HG03469 (cell line): ENCODE measurements at regions not wholly inside any gene's neighbourhood (a gene's known extent, or its start where the extent isn't known, plus 50 kb on each side); places are given as distances from the start of the nearest gene placed in this dataset.
A peak's percentile ranks its signal among the peaks of the same experiment; 100 is the strongest.
"Not testable (repeated sequence)": the region's sequence is repeated elsewhere in the genome, so short reads cannot be mapped to it uniquely, and the experiment has no call there.

Experiments used
- ATAC-seq: cut with Tn5 transposase; IDR thresholded peaks from one replicate; pipeline ENCODE4 v1.9.1; 2021; ENCODE audit warnings: mild to moderate bottlenecking, moderate library complexity, moderate number of reproducible peaks; ENCODE audit not compliant: unreplicated experiment

DNA sequence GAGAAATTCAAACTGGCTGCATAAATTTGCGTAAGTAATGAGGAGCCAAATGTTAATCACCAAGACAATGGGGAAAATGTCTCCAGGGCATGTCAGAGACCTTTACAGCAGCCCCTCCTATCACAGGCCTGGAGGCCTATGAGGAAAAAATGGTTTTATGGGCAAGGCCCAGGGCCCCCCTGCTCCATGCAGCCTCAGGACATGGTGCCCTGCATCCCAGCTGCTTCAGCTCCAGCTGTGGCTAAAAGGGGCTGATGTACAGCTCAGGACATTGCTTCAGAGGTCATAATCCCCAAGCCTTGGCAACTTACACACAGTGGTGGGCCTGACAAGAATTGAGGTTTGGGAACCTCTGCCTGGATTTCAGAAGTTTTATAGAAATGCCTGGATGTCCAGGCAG lies 126.2 kb upstream of the TGFBR2 start:
- not testable (repeated sequence) for ATAC-seq

DNA sequence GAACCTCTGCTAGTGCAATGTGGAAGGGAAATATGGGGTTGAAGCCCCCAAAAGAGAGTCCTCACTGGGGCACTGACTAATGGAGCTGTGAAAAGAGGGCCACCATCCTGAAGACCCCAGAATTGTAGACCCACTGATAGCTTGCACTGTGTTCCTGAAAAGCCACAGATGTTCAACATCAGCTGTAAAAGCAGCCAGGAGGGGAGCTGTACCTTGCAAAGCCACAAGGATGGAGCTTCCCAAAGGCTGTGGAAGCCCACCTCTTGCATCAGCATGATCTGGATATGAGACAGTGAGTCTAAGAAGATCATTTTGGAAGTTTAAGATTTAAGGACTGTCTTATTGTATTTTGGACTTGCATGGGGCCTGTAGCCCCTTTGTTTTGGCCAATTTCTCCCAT lies 125.8 kb upstream of the TGFBR2 start:
- ATAC-seq, result no peak

DNA sequence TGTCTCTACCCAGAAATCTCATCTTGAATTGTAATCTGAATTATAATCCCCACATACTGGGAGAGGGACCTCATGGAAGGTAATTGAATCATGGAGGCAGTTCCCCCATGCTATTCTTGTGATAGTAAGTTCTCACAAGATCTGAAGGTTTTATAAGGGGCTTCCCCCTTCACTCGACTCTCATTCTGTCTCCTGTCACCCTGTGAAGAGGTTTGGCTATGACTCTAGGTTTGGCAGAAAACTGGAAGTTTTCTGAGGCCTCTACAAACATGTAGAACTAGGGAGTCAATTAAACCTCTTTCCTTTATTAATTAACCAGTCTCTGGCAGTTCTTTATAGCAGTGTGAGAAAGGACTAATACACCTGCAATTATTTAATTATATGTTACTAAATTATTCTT lies 125.2 kb upstream of the TGFBR2 start:
- no peak for ATAC-seq

DNA sequence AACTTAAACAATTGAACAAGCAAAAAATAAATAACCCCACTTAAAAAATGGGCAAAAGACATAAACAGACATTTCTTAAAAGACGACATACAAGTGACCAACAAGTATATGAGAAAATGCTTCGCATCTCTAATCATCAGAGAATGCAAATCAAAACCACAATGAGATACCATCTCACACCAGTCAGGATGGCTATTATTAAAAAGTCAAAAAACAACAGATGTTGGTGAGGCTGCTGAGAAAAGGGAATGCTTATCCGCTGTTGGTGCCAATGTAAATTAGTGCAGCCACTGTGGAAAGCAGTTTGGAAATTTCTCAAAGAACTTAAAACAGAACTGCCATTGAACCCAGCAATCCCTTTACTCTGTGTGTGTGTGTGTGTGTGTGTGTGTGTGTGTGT lies 122.2 kb upstream of the TGFBR2 start:
- not testable (repeated sequence) for ATAC-seq

DNA sequence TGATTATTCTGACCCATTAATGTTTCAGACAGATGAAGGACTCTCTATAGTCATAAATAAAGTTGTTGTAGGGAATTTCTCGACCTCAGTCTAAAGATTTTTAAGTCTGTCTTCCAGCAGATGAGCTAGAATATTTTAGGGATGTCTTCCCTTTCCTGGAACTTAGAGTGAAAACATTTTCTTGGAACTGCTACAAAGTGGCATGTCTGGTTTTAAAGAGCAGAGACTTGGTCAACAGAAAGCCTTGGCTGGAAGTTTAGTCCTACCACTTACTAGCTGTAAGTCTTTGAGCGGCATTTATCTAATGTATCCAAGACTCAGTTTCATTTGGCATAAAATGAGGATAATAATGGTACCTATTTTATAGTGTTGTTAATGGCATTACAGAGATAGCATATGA lies 120.0 kb upstream of the TGFBR2 start:
- no peak for ATAC-seq

DNA sequence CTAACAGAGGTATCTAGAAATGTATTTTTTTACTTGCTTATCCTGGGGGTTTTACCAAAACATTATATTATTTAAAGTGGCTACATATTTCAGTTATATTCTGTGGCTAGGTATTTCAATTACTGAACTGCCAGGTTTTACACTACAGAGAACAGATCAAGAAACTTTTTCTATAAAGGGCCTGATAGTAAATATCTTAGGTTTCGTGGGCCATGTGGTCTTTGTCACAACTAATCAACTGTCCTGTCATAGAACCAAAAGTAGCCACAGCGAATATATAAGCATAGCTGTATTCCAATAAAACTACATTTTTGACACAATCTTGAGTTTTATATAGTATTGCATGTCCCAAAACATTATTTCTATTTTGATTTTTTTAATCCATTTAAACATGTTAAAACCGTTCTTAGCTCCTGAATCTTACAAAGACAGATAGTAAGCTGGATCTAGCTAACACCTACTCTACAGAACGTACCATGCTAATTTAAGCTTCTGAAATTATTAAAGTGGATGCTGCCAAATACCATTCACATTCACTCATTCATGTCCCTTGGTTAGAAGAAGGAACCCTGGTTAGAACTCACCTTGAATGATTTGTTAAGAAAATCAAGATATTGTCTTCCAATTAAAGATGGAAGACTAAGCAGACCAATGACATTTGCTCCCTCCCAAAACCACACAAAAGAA lies 118.2 kb upstream of the TGFBR2 start:
- ATAC-seq, result no peak

DNA sequence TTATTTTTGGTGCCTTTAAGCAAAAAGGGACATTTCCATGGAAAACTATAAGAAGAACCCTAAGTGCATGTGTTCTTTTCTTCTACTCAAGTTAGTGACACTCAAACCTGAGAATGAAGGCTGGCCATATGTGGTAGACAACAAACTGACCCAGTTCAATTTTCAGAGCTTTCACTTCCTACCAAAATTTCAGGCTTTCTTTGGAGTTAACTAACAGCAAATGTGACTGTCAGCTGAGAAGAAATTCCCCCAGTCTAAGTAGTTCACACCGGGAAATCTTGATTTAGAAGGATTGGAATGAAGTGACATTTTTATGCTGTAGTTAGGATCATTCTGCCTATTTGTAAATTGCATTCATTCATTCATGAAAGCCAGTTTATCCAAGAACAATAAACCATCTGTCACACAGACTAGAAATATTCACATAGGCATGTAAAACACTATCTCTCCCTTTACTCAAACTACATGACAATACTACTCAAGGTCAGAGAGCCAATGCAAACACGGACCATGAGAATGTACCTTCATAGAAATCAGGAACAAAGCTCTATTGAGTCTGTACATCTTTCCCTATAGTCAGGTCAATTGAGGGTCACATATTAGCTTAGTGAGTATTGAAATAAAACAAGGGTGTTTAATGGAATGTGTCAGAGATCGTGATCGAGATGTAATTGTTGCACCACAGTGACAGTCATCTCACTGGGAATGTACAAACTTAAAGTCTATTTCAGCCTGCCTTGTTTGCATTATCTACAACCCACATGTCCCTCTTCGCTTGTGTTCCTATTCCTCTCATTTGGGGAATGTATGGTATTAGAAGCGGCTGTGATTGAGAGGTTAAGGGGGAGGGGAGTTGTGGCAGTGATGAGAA lies 113.8 kb upstream of the TGFBR2 start:
- ATAC-seq, result no peak

DNA sequence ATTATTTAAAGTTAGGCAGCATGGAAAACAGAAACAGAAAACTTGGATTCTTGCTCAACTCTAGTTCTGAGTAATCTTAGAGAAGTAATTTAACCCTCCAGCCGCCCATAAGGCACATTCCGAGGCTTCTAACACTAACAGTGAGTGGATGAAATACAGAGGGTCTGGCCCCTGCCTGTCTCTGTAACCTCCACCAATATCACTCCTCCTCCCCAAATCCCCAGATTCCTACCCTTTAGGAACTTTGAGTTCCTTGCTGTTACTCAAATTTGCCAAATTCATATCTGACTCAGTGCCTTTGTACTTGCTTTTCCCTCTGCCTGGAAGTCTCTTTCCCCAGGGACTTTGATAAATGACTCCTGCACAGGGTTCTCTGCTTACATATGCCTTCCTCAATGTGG lies 112.5 kb upstream of the TGFBR2 start:
- no peak for ATAC-seq

DNA sequence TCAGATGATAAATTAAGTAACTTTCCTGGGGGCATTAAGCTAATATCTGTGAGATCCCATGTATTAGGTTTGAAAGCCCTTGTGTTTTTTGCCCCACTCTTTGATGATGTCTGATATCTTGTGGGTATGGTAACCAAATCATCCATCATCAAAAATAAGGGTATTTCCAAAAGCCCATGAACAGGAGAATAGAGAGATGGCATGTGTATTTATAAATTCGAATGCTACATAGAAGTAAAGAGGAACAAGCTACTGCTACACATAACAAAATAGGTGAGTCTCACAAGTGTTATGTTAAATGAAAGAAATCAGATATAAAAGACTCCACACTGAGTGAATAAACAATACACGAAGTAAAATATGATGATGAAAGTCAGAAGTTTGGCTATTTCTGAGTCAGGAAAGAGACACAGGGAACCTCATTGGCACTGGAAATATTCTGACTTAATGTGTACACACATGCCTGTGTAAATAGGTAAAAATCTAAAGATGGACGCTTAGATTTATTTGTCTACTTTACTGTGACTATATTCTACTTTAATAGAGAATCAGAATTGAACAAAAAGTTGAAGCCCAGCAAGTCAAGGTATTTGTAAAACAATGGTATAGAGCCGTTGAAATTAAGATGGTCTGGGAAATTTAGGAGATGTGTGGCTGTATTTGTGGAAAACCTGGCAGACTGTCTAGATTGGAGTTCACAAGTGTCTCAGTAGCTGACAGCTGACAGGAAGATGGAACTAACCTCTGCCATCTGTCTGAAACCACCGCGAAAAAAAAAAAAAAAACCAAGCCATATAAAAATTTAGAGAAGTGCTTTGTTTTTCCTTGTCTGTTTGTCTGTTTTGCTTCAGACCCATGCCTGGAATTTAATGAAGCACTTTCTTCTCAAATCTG lies 111.0 kb upstream of the TGFBR2 start:
- no peak for ATAC-seq

DNA sequence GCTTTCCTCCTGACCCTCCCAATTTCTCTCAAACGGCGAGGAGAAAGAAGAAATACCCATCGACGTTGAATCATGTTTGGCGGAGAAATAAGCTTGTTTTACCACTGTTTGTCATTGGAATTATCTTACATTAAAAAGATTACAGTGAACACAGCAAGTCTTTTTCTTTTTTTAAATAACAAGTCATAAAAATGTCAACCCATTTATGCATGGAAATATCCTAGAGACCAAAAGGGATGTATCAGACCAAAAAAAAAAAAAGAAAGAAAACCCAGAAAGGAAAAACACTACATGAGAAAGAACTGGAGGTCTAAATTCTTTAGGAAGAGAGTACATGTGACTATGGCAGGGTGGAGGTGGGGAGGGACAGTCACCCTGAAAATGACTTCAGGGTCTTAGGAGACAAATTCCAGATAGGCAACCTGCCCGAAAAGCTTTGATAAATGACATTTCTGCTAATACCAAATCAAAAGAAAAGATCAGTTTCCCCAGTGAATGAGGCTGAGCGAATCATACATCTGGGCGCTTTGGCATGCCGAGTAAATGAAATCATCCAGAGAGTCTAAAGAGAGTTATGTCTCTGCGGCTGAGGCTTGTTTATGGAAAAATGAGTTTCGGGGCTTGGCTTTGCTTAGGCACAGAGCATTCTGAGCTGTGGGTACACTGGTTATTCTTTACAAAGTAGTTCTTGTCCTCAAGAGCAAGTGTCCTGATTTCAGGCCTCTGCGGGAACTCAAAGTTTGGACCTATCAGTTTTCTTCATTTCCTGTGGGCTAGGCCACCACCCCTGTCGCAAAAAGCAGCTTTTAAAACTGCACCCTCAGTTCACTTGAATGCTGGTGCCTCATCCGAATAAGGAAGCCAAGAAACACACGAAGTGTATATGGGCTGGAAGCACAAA lies 110.1 kb upstream of the TGFBR2 start:
- ATAC-seq, result no peak

DNA sequence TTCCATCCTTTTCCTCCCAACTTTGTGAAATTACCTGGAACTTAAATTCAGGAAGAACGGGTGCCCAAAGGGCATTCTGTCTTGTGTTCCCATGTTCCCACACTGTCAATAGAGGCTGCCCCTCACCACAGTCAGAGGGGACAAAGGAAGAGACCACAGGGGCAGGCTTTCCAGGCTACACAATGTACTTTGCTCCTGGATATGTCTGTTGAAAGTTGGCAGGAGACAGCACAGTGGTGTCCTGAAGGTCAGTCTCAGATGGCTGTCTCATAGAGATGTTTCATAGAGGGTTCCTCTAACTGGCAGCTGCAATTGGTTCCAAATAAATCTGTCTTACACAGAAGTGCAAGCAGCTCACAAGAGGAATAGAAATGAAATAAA lies 107.8 kb upstream of the TGFBR2 start:
- no peak for ATAC-seq

DNA sequence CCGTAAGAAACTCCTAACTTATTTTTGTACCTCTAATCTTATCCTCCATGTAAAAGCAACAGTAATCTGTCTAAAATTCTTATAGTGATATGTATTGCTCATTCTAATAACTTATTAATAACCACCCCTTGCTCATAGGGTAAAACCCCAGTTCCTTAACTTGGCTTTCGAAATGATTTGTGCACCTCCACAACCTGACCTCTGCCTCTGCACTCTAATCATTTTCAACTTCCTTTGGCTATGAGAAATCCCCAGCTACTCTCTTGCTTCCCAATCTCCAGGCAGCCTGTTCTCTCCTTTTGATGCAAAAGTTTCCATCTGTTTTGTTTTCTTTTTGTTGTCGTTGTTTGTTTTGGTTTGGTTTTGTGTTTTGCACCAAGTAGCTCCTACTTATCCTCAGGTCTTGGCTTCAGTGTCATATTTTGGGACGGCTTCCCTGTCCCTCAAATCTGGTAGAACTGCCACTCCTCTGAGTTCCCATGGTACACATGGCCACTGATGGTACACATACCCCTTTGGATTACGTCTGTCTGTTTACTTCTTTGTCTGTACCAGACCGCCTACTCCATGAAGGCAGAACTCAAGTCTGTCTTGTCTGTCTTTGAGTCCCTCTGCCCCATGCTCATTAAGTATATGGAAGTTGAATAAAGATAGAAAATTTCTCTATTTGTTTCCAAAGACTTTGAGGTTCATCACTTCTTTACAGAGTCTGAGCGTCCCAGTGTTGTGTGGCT lies 105.6 kb upstream of the TGFBR2 start:
- ATAC-seq, result peak; percentile 97

DNA sequence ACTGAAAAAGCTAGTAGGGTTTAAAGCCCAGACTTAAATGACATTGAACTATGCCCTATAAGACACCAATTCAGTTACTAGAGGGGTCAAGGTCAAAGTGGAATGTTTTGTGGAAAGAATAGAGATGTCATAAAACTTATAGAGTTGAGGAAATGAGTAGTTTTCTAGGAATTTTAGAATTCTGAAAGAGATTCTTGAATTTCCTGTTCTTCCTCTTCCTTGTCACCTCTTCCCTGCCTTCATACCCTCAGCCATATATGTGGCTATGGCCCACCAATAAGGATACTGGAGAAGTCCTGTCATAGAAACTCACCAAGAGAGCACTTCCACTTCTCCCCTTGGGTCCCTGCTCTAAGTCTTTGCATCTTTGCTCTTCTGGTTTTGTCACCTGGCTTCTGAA lies 104.9 kb upstream of the TGFBR2 start:
- no peak for ATAC-seq

DNA sequence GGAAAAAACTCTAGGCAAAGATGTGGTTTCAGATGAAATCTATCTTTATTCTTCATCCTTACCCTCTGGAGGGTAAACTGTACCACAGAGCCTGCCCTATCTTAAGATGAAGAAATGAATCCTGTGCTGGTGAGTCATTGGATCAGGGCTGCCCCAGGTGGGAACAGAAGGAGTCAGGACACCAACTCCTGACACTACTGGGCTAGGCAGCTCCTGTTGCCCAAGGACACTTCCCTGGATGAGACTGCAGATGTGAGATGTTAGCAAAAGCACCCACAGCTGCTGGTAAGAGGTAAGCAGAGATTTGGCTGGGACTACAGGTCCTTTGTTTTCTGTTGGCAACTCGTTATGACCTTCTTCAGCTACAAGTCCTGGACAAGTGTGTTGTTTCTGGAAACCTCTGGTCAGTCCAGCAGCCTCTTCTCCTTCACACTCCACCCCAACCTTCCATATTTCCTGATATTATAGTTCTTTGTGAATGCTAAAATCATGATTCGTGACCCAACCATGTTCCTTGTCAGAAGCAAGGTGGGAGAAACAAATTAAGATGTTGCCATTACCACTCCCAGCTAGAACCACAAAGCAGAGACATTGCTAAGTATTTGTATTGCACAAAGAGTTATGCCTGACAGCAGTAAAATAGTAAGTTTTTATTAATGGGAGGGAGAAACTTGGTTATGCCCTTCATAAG lies 104.2 kb upstream of the TGFBR2 start:
- no peak for ATAC-seq

DNA sequence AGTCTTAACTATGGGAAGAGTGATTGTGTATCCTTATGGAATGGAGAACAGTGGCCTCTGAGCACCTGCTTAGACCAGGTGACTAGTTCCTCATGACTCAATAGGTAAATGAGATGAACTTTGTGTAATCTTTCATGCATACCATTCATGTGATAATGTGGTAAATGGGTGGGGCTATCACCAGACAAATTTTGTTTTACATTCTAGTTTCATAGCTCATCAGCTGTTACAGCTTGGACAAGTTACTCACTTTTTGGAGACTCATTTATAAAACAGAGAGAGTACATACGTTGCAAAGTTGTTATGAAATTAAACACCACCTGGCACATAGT lies 103.7 kb upstream of the TGFBR2 start:
- no peak for ATAC-seq

DNA sequence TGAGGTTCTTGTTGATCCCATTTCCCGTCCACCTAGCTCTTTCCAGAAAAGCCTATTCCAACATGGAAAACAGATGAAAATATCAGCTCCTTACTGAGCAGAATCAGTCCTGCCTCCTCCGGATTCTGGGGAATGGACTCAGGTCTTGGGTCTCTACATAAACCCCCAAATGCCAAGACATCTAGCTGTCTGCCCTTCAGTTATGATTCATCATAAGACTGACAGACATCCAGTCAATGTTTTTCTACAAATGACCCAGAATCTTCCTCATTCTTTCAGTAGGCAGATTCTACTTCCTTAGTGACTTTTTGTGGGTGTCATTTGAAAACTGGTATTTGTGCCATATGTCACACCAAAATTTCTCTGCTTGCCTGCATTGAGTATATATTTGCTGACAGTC lies 103.0 kb upstream of the TGFBR2 start:
- ATAC-seq, result no peak

DNA sequence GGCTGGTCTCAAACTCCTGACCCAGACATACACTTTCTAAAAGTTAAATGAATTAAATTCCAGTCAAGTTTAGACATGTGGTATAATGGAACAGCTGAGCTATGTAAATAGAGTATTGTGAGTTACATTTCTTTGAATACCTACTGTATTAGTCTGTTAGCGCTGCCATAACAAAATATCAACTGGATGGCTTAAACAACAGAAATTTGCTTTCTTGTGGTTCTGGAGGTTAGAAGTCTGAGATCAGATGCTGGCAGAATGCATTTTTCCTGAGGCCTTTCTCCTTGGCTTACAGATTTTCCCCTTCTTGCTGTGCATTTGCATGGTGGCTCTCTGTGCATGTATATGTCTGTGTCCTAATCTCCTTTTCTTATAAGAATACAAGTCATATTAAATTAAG lies 101.5 kb upstream of the TGFBR2 start:
- ATAC-seq, result no peak

DNA sequence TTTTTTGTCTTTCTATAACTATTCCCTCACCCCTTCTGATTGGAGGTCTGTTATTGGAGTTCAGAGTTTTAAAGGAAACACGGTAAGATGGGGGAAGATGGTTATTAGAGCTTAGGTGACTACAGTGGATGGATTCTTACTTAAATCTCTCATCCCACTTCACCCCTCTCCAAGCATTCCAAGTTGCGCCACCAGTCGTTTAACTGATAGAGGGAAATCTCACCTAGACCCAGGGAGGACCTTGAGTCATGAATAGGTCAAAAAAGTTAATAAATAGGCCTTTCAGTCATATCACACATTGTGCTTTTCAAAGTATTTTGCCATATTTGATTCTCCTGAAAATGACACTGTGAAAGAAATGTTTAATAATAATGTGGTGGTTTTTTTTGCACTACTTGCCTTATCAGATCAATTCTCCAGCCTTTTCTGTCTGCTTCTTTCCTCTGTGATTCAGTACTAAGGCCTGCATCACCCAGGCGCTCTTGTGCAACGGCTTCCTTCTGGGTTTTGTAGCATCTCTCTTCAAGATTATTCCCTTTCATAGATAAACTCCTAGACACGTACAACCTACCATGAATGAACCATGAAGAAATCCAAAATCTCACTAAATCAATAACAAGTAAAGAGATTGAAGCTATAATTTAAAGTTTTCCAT lies 100.4 kb upstream of the TGFBR2 start:
- ATAC-seq, result no peak

DNA sequence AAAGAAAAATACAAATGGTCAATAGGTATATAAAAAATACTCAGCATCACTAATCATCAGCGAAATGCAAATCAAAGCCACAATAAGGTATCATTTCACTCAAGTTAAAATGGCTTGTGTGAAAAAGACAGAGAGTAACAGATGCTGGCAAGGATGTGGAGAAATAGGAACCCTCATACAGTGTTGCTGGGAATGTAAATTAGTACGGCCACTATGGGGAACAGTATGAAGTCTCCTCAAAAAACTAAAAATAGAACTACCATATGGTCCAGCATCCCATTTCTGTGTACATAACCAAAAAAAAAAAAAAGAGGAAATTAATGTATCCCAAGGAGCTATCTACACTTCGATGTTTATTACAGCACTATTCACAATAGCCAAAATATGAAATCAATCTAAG lies 98.1 kb upstream of the TGFBR2 start:
- ATAC-seq, result no peak
